Astrocyte (in vitro differentiated cells and primary cell): ENCODE measurements at regions not wholly inside any gene's neighbourhood (a gene's known extent, or its start where the extent isn't known, plus 50 kb on each side); places are given as distances from the start of the nearest gene placed in this dataset.
"Not testable (repeated sequence)": the region's sequence is repeated elsewhere in the genome, so short reads cannot be mapped to it uniquely, and the experiment has no call there.

Experiments used
- DNase-seq: peaks from one replicate; pipeline ENCODE4 v3.0.0-alpha.2; 2010; ENCODE audit warnings: low read depth
- FAIRE-seq: peaks from 2 replicates; lab custom pipeline; 2011; peaks lifted over from hg19 to GRCh38; lab: Jason Lieb, UNC
- H2AFZ ChIP-seq: 2 replicates; pipeline ENCODE4 v1.6.0; 2012; ENCODE audit warnings: low read depth, low read length, inconsistent platforms
- H3K27ac ChIP-seq: 2 replicates; pipeline ENCODE4 v1.5.1; 2011; ENCODE audit warnings: low read depth, low read length, inconsistent platforms
- H3K27me3 ChIP-seq: 2 replicates; pipeline ENCODE4 v1.6.0; 2011; ENCODE audit warnings: low read length, inconsistent platforms; ENCODE audit not compliant: insufficient read depth
- H3K36me3 ChIP-seq: 2 replicates; pipeline ENCODE4 v1.5.1; 2011; ENCODE audit warnings: low read length, inconsistent platforms; ENCODE audit not compliant: insufficient read depth
- H3K4me1 ChIP-seq: 2 replicates; pipeline ENCODE4 v1.5.1; 2011; ENCODE audit warnings: low read length, inconsistent platforms; ENCODE audit not compliant: insufficient read depth
- H3K4me2 ChIP-seq: 2 replicates; pipeline ENCODE4 v1.6.0; 2012; ENCODE audit warnings: low read length, inconsistent platforms
- H3K4me3 ChIP-seq: 2 replicates; pipeline ENCODE4 v1.5.1; 2011; ENCODE audit warnings: low read depth, mild to moderate bottlenecking, low read length, inconsistent platforms; ENCODE audit not compliant: insufficient read depth
- H3K79me2 ChIP-seq: 2 replicates; pipeline ENCODE4 v1.6.0; 2012; ENCODE audit warnings: mild to moderate bottlenecking, low read length, inconsistent platforms; ENCODE audit not compliant: insufficient read depth
- H3K9ac ChIP-seq: 2 replicates; pipeline ENCODE4 v1.6.0; 2012; ENCODE audit warnings: mild to moderate bottlenecking, low read length, inconsistent platforms
- H3K9me3 ChIP-seq: 2 replicates; pipeline ENCODE4 v1.5.1; 2012; ENCODE audit warnings: low read depth, mild to moderate bottlenecking, low read length, inconsistent platforms; ENCODE audit not compliant: insufficient read depth
- H4K20me1 ChIP-seq: 2 replicates; pipeline ENCODE4 v1.6.0; 2012; ENCODE audit warnings: low read length, inconsistent platforms; ENCODE audit not compliant: insufficient read depth
- H3K27ac Mint-ChIP-seq: one replicate; pipeline ENCODE4 v1.8.0; 2021; ENCODE audit warnings: mild to moderate bottlenecking, mixed read lengths; ENCODE audit not compliant: unreplicated experiment
- H3K27me3 Mint-ChIP-seq: one replicate; pipeline ENCODE4 v1.8.0; 2021; ENCODE audit warnings: low read depth, mixed read lengths; ENCODE audit not compliant: unreplicated experiment
- H3K36me3 Mint-ChIP-seq: one replicate; pipeline ENCODE4 v1.8.0; 2021; ENCODE audit warnings: low read depth, mixed read lengths; ENCODE audit not compliant: unreplicated experiment
- H3K4me1 Mint-ChIP-seq: one replicate; pipeline ENCODE4 v1.8.0; 2021; ENCODE audit warnings: low read depth, mixed read lengths; ENCODE audit not compliant: unreplicated experiment
- H3K4me3 Mint-ChIP-seq: one replicate; pipeline ENCODE4 v1.8.0; 2021; ENCODE audit warnings: mild to moderate bottlenecking, moderate library complexity, mixed read lengths; ENCODE audit not compliant: unreplicated experiment
- H3K9me3 Mint-ChIP-seq: one replicate; pipeline ENCODE4 v1.8.0; 2021; ENCODE audit warnings: mild to moderate bottlenecking, mixed read lengths; ENCODE audit not compliant: unreplicated experiment
- EZH2 ChIP-seq: IDR thresholded peaks from 2 replicates; pipeline ENCODE4 v1.6.1; 2012; ENCODE audit warnings: mild to moderate bottlenecking, low read length, inconsistent platforms; ENCODE audit not compliant: insufficient read depth
- TF ChIP-seq, protein P1 (sequence below): IDR thresholded peaks from 2 replicates; pipeline ENCODE4 v1.5.1; 2011; ENCODE audit warnings: low read depth, mild to moderate bottlenecking, inconsistent platforms, low read length, moderate library complexity; ENCODE audit not compliant: insufficient read depth

DNA sequence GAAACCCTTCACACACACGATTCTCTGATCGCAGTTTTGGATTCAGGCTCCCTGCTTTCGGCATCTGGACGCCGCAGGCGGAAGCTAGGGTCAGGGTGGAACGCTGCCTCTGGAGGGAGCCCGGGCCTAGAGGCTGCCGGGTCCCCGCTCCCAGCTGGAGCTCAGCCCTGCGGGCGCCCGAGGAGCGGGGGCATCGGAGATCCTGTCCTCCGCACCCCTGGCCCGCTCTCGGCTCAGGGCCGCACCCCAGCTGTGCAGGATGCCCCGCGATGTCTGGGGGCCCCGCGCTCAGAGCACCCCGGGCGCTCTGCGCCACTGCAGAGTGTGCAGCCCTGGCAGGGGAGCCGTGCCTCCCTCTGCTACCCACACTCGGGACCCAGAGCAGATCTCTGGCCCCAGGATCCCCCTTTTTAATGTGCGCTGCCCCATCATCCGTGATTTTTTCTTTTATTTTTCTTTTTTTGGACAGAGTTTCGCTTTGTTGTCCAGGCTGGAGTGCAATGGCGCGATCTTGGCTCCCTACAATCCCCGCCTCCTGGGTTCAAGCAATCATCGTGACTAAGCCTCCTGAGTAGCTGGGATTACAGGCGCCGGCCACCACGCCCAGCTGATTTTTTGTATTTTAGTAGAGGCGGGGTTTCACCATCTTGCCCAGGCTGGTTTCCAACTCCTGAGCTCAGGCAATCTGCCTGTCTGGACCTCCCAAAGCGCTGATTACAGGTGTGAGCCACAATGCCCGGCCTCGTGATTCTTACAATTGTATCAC is 54.8 kb upstream of the TUBA3E start:
- Histone ChIP-seq H2AFZ (peak overlapping the region; percentile 41), H3K27me3 (no peaks in the 10 kb centered on the region), H4K20me1 (no peaks in the 10 kb centered on the region), H3K9ac (no peak overlapping the region), H3K36me3 (no peaks in the 10 kb centered on the region), H3K4me3 (no peak overlapping the region), H3K27ac (no peak overlapping the region), H3K9me3 (no peaks in the 10 kb centered on the region), H3K79me2 (no peaks in the 10 kb centered on the region), H3K4me1 (no peaks in the 10 kb centered on the region), H3K4me2 (peak overlapping the region; percentile 70)
- Mint-ChIP-seq H3K4me1 (no peaks in the 10 kb centered on the region), H3K9me3 (no peaks in the 10 kb centered on the region), H3K36me3 (no peaks in the 10 kb centered on the region), H3K27me3 (peaks cover 44% of the 10 kb centered on the region), H3K4me3 (no peak overlapping the region), H3K27ac (no peak overlapping the region)
- FAIRE-seq = no peak
- DNase-seq = no peak
- TF ChIP-seq, protein P1, sequence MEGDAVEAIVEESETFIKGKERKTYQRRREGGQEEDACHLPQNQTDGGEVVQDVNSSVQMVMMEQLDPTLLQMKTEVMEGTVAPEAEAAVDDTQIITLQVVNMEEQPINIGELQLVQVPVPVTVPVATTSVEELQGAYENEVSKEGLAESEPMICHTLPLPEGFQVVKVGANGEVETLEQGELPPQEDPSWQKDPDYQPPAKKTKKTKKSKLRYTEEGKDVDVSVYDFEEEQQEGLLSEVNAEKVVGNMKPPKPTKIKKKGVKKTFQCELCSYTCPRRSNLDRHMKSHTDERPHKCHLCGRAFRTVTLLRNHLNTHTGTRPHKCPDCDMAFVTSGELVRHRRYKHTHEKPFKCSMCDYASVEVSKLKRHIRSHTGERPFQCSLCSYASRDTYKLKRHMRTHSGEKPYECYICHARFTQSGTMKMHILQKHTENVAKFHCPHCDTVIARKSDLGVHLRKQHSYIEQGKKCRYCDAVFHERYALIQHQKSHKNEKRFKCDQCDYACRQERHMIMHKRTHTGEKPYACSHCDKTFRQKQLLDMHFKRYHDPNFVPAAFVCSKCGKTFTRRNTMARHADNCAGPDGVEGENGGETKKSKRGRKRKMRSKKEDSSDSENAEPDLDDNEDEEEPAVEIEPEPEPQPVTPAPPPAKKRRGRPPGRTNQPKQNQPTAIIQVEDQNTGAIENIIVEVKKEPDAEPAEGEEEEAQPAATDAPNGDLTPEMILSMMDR = no peak
- no peak for TF ChIP-seq EZH2

DNA sequence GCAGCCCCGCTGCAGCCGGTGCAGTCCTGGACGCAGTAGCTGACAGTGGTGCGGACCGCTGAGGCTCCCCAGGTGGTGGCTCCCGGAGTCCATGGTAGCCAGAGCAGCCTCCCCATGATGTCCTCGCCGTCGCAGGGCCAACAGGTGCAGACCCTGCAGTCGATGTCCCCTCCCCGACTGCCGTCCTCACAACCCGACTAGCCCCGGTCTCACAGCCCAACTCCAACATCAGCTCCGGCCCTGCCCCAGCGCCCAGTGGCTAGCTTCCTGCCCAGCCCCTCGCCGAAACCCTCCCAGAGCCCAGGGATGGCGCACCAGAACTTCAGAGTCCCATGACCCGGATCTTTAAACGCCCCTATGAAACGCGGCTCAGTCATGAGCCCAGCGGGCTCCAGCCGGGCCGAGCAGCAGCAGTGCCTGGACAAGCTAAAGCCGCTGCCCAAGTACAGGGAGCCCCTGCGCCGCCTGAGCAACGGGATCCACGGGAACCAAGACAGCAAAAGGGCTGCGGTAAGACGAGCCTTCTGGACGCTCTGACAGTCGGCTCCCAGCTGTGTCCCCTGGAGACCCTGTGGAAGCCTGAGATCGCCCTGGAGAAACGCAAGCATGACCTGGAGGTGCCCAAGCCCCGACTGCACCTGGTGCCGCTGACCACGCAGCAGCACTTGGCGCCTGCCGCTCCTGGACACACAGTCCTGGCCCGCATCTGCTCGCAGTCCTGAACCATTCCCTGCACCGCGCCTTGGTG is 53.8 kb upstream of the TUBA3E start:
- Histone ChIP-seq H3K27me3 (no peaks in the 10 kb centered on the region), H3K27ac (no peak overlapping the region), H3K9ac (no peak overlapping the region), H3K9me3 (no peaks in the 10 kb centered on the region), H4K20me1 (no peaks in the 10 kb centered on the region), H3K4me1 (no peaks in the 10 kb centered on the region), H3K4me2 (peak overlapping the region; percentile 70), H3K79me2 (no peaks in the 10 kb centered on the region), H2AFZ (peak overlapping the region; percentile 71), H3K4me3 (no peak overlapping the region), H3K36me3 (no peaks in the 10 kb centered on the region)
- Mint-ChIP-seq H3K9me3 (no peaks in the 10 kb centered on the region), H3K4me1 (no peaks in the 10 kb centered on the region), H3K27ac (no peak overlapping the region), H3K36me3 (no peaks in the 10 kb centered on the region), H3K27me3 (peaks cover 44% of the 10 kb centered on the region), H3K4me3 (no peak overlapping the region)
- DNase-seq = no peak
- TF ChIP-seq EZH2 = no peak
- TF ChIP-seq, protein P1 = no peak
- FAIRE-seq = no peak

DNA sequence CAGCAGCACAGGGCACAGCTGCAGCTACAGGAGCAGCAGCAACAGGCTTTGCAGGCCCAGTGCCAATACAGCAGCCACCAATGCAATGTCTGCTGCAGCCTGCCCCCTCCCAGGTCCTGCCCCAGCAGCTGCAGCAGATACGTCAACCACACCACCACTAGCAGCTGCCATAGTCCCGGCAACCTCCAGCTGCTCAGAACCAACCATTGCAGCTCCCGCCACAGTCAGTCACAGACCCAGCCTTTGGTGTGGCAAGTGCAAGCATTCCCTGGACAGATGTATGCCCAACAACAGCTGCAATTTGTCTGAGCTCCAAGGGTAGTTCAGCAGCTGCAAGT is 53.3 kb upstream of the TUBA3E start:
- H3K4me3 ChIP-seq = no peak overlapping the region
- Mint-ChIP-seq H3K27ac (no peak overlapping the region), H3K4me3 (no peak overlapping the region), H3K9me3 (no peaks in the 10 kb centered on the region), H3K36me3 (no peaks in the 10 kb centered on the region), H3K4me1 (no peaks in the 10 kb centered on the region), H3K27me3 (peaks cover 47% of the 10 kb centered on the region)
- H3K36me3 ChIP-seq = no peaks in the 10 kb centered on the region
- TF ChIP-seq, protein P1 = no peak
- TF ChIP-seq EZH2 = no peak
- FAIRE-seq = no peak
- H3K4me1 ChIP-seq = no peaks in the 10 kb centered on the region
- no peaks in the 10 kb centered on the region for H4K20me1 ChIP-seq
- no peaks in the 10 kb centered on the region for H3K9me3 ChIP-seq
- no peaks in the 10 kb centered on the region for H3K79me2 ChIP-seq
- no peak for DNase-seq
- H3K27ac ChIP-seq = no peak overlapping the region
- H3K4me2 ChIP-seq = peak overlapping the region; percentile 70
- H3K9ac ChIP-seq = no peak overlapping the region
- peak overlapping the region; percentile 71 for H2AFZ ChIP-seq
- H3K27me3 ChIP-seq = no peaks in the 10 kb centered on the region

DNA sequence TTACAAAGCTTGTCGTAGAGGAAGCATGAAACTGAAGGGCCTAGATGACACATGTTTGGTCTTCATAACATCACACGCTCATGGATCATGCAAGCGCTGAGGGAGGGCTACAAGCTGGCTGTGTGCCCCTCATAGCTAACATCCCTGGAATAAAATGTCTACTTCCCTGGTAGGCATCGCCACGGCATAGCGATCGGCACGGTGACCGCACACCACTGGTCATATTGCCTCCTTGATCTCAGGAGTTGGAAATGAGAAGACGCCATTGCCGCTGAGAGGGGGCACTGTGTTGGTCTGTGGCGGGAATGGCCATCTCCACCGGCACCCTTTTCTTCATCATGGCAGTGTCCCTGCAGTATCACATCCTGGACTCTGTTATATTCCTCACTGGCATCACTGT is 50.1 kb upstream of the TUBA3E start:
- peaks cover 41% of the 10 kb centered on the region for H3K27me3 Mint-ChIP-seq
- not testable (repeated sequence) for H4K20me1 ChIP-seq, H3K36me3 Mint-ChIP-seq, H3K79me2 ChIP-seq, DNase-seq, FAIRE-seq, H3K9me3 ChIP-seq, H3K4me1 Mint-ChIP-seq, H3K27ac ChIP-seq, H3K4me3 Mint-ChIP-seq, H3K27me3 ChIP-seq, H3K4me3 ChIP-seq, H3K9ac ChIP-seq, H3K4me1 ChIP-seq, H3K27ac Mint-ChIP-seq, H3K9me3 Mint-ChIP-seq, H2AFZ ChIP-seq, H3K36me3 ChIP-seq, H3K4me2 ChIP-seq
